Stimulated activated memory B cell treated with anti-CD40 and anti-IgM and Interleukin-4, amounts not matched to agents 10 μg/mL and 1 μg/mL and 100 μg/mL, for 72 hours (primary cell): ENCODE measurements at regions not wholly inside any gene's neighbourhood (a gene's known extent, or its start where the extent isn't known, plus 50 kb on each side); places are given as distances from the start of the nearest gene placed in this dataset.
"Not testable (repeated sequence)": the region's sequence is repeated elsewhere in the genome, so short reads cannot be mapped to it uniquely, and the experiment has no call there.

Experiments
- ATAC-seq: fragments of 150-1000 bp; cut with Tn5 transposase; 2 replicates; pipeline ENCODE4 v1.10.0; 2021
- H3K27ac Mint-ChIP-seq: one replicate; pipeline ENCODE4 v1.8.0; 2022; ENCODE audit warnings: mild to moderate bottlenecking, mixed read lengths
- H3K27me3 Mint-ChIP-seq: one replicate; pipeline ENCODE4 v1.8.0; 2022; ENCODE audit warnings: mixed read lengths
- H3K36me3 Mint-ChIP-seq: one replicate; pipeline ENCODE4 v1.8.0; 2022; ENCODE audit warnings: mixed read lengths
- H3K4me1 Mint-ChIP-seq: one replicate; pipeline ENCODE4 v1.8.0; 2022; ENCODE audit warnings: mixed read lengths
- H3K4me3 Mint-ChIP-seq: one replicate; pipeline ENCODE4 v1.8.0; 2022; ENCODE audit warnings: mild to moderate bottlenecking, moderate library complexity, mixed read lengths
- H3K9me3 Mint-ChIP-seq: one replicate; pipeline ENCODE4 v1.8.0; 2022; ENCODE audit warnings: mixed read lengths

GRCh38 chr6:165775721-165776120, 112.7 kb upstream of the PDE10A start:
- Mint-ChIP-seq H3K27me3 (peaks cover 22% of the 10 kb centered on the region), H3K27ac (no peak overlapping the region), H3K4me1 (peaks cover 6% of the 10 kb centered on the region), H3K4me3 (no peak overlapping the region), H3K9me3 (no peaks in the 10 kb centered on the region), H3K36me3 (no peaks in the 10 kb centered on the region)
- ATAC-seq = no peak

- peak; percentile 36 for ATAC-seq
- H3K9me3 Mint-ChIP-seq = no peaks in the 10 kb centered on the region
- H3K27me3 Mint-ChIP-seq = peaks cover 22% of the 10 kb centered on the region
- no peaks in the 10 kb centered on the region for H3K36me3 Mint-ChIP-seq
- peaks cover 6% of the 10 kb centered on the region for H3K4me1 Mint-ChIP-seq
- H3K4me3 Mint-ChIP-seq = no peak overlapping the region
- H3K27ac Mint-ChIP-seq = no peak overlapping the region
Measured at GRCh38 chr6:165774903-165775601, 112.0 kb upstream of the PDE10A start.

DNA sequence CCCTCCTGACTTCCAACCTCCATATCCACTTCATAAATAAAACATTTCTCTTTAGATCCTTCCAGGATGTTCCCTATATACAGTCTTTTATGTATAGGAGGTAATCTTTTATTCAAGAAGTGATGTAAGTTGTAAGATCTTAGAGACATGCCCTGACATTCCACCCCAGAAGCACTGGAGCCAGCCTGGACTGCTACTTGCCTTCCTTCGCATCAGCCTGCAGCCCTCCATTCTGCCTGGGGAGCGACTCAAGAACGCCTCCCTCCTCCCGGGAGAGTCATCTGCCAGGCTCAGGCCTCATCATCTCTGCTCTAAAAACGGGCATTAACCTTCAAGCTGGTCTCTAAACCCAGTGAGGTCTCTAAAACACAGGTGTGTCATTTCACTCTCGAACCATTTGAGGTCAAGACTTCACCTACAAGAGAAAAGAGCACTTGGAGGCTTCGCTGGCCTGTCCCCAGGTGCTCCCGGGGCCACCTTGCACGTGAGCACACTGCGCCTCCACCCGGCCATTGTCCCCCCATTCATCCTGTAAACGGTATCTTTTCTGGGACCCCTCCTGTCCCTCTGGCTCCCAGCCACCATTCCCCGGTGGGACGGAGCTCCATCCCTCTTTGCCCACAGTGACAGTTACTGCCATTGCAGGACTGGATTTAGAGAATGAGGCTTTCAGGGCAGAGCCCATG, 107.5 kb upstream of the PDE10A start:
- H3K9me3 Mint-ChIP-seq = no peaks in the 10 kb centered on the region
- peaks cover 6% of the 10 kb centered on the region for H3K4me1 Mint-ChIP-seq
- H3K27me3 Mint-ChIP-seq = peaks cover 8% of the 10 kb centered on the region
- no peak for ATAC-seq
- no peak overlapping the region for H3K4me3 Mint-ChIP-seq
- no peaks in the 10 kb centered on the region for H3K36me3 Mint-ChIP-seq
- no peak overlapping the region for H3K27ac Mint-ChIP-seq

GRCh38 chr6:165769884-165770283, 106.8 kb upstream of the PDE10A start:
- H3K27me3 Mint-ChIP-seq = peaks cover 1% of the 10 kb centered on the region
- H3K4me3 Mint-ChIP-seq = no peak overlapping the region
- H3K9me3 Mint-ChIP-seq = no peaks in the 10 kb centered on the region
- ATAC-seq = no peak
- no peaks in the 10 kb centered on the region for H3K36me3 Mint-ChIP-seq
- no peak overlapping the region for H3K27ac Mint-ChIP-seq
- no peaks in the 10 kb centered on the region for H3K4me1 Mint-ChIP-seq

GRCh38 chr6:165769401-165769800, 106.4 kb upstream of the PDE10A start:
- H3K36me3 Mint-ChIP-seq = no peaks in the 10 kb centered on the region
- no peak for ATAC-seq
- H3K4me3 Mint-ChIP-seq = no peak overlapping the region
- no peak overlapping the region for H3K27ac Mint-ChIP-seq
- H3K4me1 Mint-ChIP-seq = no peaks in the 10 kb centered on the region
- H3K27me3 Mint-ChIP-seq = no peaks in the 10 kb centered on the region
- H3K9me3 Mint-ChIP-seq = no peaks in the 10 kb centered on the region

DNA sequence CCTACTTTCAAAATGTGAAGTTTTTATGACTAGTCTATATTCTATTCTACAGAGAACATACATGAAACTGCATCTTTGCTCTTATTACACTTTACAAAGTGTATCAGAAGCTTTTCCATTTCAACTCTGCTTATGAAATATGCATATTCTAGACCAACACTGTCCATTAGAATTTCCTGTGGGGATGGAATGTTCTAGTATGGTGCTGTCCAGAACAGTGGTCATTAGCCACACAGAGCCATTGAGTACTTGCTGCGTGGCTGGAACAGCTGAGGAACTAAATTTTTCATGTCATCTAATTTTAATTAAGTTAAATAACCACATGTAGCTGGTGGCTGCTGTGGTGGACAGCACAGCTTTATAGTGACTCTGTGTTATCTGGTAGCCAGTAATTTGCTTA, 105.9 kb upstream of the PDE10A start:
- Mint-ChIP-seq H3K27ac (no peak overlapping the region), H3K36me3 (no peaks in the 10 kb centered on the region), H3K4me1 (no peaks in the 10 kb centered on the region), H3K4me3 (no peak overlapping the region), H3K9me3 (no peaks in the 10 kb centered on the region), H3K27me3 (no peaks in the 10 kb centered on the region)
- ATAC-seq = no peak

GRCh38 chr6:165767228-165767627, 104.2 kb upstream of the PDE10A start:
- H3K36me3 Mint-ChIP-seq = no peaks in the 10 kb centered on the region
- ATAC-seq = no peak
- no peaks in the 10 kb centered on the region for H3K4me1 Mint-ChIP-seq
- H3K27ac Mint-ChIP-seq = no peak overlapping the region
- H3K9me3 Mint-ChIP-seq = peaks cover 2% of the 10 kb centered on the region
- no peaks in the 10 kb centered on the region for H3K27me3 Mint-ChIP-seq
- no peak overlapping the region for H3K4me3 Mint-ChIP-seq

DNA sequence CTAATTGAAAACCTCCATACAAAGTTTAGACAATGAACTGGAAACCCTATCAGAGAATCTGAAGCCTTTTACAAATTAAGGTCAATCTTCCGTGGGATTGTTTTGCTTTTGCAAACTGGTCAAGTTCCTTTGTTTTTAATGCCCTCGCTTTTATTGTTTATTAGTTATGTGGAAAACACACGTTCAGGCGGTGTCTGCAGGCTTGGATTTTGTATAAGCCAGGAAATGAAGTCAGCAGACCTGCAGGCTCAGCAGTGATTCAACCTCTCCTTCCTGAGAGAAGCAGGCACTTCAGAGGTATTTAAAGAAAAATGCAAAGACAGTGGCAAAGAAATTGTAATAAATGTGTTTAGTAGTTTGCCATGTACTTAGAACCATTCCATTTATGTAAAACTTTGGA, 103.4 kb upstream of the PDE10A start:
- Mint-ChIP-seq H3K27ac (no peak overlapping the region), H3K4me3 (no peak overlapping the region), H3K9me3 (peaks cover 7% of the 10 kb centered on the region), H3K36me3 (no peaks in the 10 kb centered on the region), H3K27me3 (no peaks in the 10 kb centered on the region), H3K4me1 (no peaks in the 10 kb centered on the region)
- ATAC-seq = no peak

DNA sequence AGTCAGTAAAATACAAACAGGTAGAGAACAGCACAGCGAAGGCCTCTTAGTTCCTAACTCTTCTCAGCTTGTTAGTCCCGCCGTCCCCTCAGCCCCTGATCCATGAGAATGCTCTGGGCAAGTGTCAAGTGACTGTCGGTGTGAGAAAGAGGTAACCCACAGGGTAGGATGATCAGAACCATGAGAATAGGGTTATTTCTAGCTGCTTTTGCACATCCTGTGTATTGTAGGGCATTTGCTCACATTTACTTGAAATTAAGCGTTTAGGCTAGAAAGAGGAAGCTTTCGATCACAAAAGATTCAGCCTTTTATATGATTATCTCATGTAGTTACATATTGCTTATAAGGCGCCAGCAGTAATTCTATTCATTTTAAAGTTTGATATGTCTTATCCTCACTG, 103.0 kb upstream of the PDE10A start:
- Mint-ChIP-seq H3K27ac (no peak overlapping the region), H3K4me1 (no peaks in the 10 kb centered on the region), H3K36me3 (no peaks in the 10 kb centered on the region), H3K27me3 (no peaks in the 10 kb centered on the region), H3K9me3 (peaks cover 7% of the 10 kb centered on the region), H3K4me3 (no peak overlapping the region)
- no peak for ATAC-seq

DNA sequence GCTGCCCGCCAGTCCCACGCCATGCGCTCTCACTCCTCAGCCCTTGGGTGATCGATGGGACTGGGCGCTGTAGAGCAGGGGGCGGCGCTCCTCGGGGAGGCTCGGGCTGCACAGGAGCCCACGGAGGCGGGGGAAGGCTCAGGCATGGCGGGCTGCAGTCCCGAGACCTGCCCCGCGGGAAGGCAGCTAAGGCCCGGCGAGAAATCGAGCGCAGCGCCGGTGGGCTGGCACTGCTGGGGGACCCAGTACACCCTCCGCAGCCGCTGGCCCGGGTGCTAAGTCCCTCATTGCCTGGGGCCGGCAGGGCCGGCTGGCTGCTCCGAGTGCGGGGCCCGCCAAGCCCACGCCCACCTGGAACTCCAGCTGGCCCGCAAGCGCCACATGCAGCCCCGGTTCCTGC, 102.2 kb upstream of the PDE10A start:
- not testable (repeated sequence) for H3K36me3 Mint-ChIP-seq, H3K27ac Mint-ChIP-seq, ATAC-seq, H3K9me3 Mint-ChIP-seq, H3K4me3 Mint-ChIP-seq, H3K4me1 Mint-ChIP-seq, H3K27me3 Mint-ChIP-seq

GRCh38 chr6:165762876-165763275, 99.8 kb upstream of the PDE10A start:
- Mint-ChIP-seq H3K4me1 (no peaks in the 10 kb centered on the region), H3K36me3 (no peaks in the 10 kb centered on the region), H3K27me3 (no peaks in the 10 kb centered on the region), H3K4me3 (no peak overlapping the region), H3K9me3 (peaks cover 12% of the 10 kb centered on the region), H3K27ac (no peak overlapping the region)
- ATAC-seq = no peak

GRCh38 chr6:165762125-165762524, 99.1 kb upstream of the PDE10A start:
- Mint-ChIP-seq H3K9me3 (peaks cover 12% of the 10 kb centered on the region), H3K36me3 (no peaks in the 10 kb centered on the region), H3K27ac (no peak overlapping the region), H3K4me3 (no peak overlapping the region), H3K27me3 (no peaks in the 10 kb centered on the region), H3K4me1 (no peaks in the 10 kb centered on the region)
- no peak for ATAC-seq

GRCh38 chr6:165760803-165761185, 97.8 kb upstream of the PDE10A start:
- peaks cover 12% of the 10 kb centered on the region for H3K9me3 Mint-ChIP-seq
- ATAC-seq = no peak
- H3K4me1 Mint-ChIP-seq = no peaks in the 10 kb centered on the region
- H3K36me3 Mint-ChIP-seq = no peaks in the 10 kb centered on the region
- H3K27me3 Mint-ChIP-seq = no peaks in the 10 kb centered on the region
- no peak overlapping the region for H3K27ac Mint-ChIP-seq
- H3K4me3 Mint-ChIP-seq = no peak overlapping the region

DNA sequence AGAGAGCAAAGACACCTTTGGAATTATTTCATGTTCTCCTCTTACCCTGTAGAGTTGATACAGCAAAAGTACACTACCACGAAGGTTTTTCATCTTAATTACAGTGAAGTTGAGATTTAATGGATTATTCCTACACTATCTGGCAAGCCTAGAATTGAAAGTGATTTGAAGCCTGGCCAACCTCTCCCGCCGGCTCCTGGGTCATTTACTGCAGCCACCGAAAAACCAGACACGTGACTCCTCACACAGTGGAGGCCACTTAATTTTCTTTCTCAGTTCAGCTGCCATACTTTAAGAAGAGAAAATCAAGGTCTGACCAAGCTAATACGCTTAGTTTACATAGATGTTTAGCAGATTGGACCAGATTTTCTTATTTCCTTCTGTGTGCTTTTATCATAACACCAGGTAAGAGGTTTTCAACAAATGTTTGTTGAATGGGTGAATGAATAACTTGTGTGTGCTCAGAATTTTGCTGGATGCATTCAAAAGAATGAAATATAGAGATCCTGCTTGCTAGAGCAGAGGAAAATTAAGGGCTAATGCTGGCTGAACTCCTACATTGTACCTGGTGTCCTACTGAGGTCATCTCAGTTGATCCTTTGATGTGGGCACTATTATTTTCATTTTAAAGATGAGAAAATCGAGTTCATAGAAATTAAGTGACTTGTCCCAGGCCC, 97.2 kb upstream of the PDE10A start:
- Mint-ChIP-seq H3K36me3 (no peaks in the 10 kb centered on the region), H3K4me1 (no peaks in the 10 kb centered on the region), H3K27ac (no peak overlapping the region), H3K4me3 (no peak overlapping the region), H3K9me3 (peaks cover 12% of the 10 kb centered on the region), H3K27me3 (no peaks in the 10 kb centered on the region)
- no peak for ATAC-seq

DNA sequence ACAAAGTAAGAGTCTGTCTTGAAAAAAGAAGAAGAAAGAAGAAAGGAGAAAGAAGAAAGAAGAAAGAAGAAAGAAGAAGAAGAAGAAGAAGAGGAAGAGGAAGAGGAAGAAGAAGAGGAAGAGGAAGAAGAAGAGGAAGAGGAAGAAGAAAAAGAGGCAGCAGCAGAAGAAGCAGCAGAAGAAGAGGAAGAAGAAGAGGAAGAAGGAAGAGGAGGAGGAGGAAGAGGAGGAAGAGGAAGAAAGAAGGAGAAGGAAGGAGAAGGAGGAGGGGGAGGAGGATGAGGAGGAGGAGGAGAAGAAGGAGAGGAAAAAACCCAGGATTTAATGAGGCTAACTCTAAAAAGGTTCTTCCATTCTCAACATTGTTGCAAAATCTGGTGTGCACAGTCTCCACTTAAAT, 95.4 kb upstream of the PDE10A start:
- ATAC-seq = no peak
- Mint-ChIP-seq H3K4me3 (no peak overlapping the region), H3K36me3 (no peaks in the 10 kb centered on the region), H3K9me3 (peaks cover 12% of the 10 kb centered on the region), H3K27ac (no peak overlapping the region), H3K27me3 (no peaks in the 10 kb centered on the region), H3K4me1 (no peaks in the 10 kb centered on the region)

DNA sequence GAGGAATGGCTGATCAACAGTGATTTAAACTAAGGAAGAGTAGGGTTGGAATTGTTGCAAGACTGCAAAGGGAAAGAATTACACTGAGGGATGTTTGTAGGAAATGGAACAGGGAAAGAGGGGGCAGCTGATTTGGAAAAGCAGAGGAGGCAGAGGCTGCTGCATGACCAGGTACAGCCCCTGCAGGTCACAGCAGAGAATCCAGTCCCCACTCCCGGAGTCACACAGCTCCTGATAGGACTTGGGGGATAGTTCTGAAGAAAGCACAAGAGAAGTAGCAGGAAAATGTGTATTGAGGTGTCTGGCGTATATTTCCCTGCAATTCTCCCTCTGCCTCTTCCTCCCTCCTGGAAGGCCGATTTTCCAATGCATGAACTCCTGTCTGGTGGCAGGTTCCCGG, 92.5 kb upstream of the PDE10A start:
- no peak for ATAC-seq
- Mint-ChIP-seq H3K27me3 (no peaks in the 10 kb centered on the region), H3K4me1 (no peaks in the 10 kb centered on the region), H3K36me3 (no peaks in the 10 kb centered on the region), H3K27ac (no peak overlapping the region), H3K9me3 (peaks cover 5% of the 10 kb centered on the region), H3K4me3 (no peak overlapping the region)
